ENCODE measurements at regions not wholly inside any gene's neighbourhood (a gene's known extent, or its start where the extent isn't known, plus 50 kb on each side); places are given as distances from the start of the nearest gene placed in this dataset.

- no peak overlapping the region for H2AFZ ChIP-seq (ENCODE audit: low read length)
- ChIA-PET CTCF (ENCODE audit: unreplicated experiment) (no interaction called here), POLR2A (no interaction called here)
- H4K20me1 ChIP-seq (ENCODE audit: insufficient read depth, low read length) = no peaks in the 10 kb centered on the region
- no peak overlapping the region for H3K4me2 ChIP-seq (ENCODE audit: low read length)
- H3K4me1 ChIP-seq (ENCODE audit: insufficient read depth, low read length, poor library complexity, severe bottlenecking) = no peaks in the 10 kb centered on the region
- H3K27ac ChIP-seq (ENCODE audit: low read depth, low read length, poor library complexity, severe bottlenecking) = no peak overlapping the region
- no peaks in the 10 kb centered on the region for H3K36me3 ChIP-seq (ENCODE audit: insufficient read depth, low read length)
- no peak overlapping the region for H3K4me3 ChIP-seq (ENCODE audit: low read depth, low read length, poor library complexity, severe bottlenecking)
- DNase-seq (ENCODE audit: low spot score) = no peak
- no peaks in the 10 kb centered on the region for H3K9me3 ChIP-seq (ENCODE audit: low read length)
- BruUV-seq (replicated peaks) = no TSS peak
- no peak for TF ChIP-seq EZH2phosphoT487 (IDR thresholded peaks at IDR 0.05; ENCODE audit: borderline replicate concordance, low read depth, low read length)
- no peak for TF ChIP-seq CTCF (conservative IDR thresholded peaks at IDR 0.05; ENCODE audit: low read length)
- H3K79me2 ChIP-seq (ENCODE audit: insufficient read depth, low read depth, low read length) = no peaks in the 10 kb centered on the region
- intact Hi-C loops (cut with micrococcal nuclease; ENCODE audit: unreplicated experiment) = no loop called here
- no peaks in the 10 kb centered on the region for H3K9me2 ChIP-seq (ENCODE audit: insufficient read depth, low read length)
Measured at GRCh38 chr2:114346658-114347057, 95.8 kb upstream of the DPP10 start.

GRCh38 chr2:114350186-114350725, 92.2 kb upstream of the DPP10 start:
- no peaks in the 10 kb centered on the region for H3K36me3 ChIP-seq (ENCODE audit: insufficient read depth, low read length)
- H3K79me2 ChIP-seq (ENCODE audit: insufficient read depth, low read depth, low read length) = no peaks in the 10 kb centered on the region
- no peak for DNase-seq (ENCODE audit: low spot score)
- H3K4me3 ChIP-seq (ENCODE audit: low read depth, low read length, poor library complexity, severe bottlenecking) = no peak overlapping the region
- no peaks in the 10 kb centered on the region for H3K9me3 ChIP-seq (ENCODE audit: low read length)
- no peaks in the 10 kb centered on the region for H4K20me1 ChIP-seq (ENCODE audit: insufficient read depth, low read length)
- no peak overlapping the region for H3K4me2 ChIP-seq (ENCODE audit: low read length)
- intact Hi-C loops (cut with micrococcal nuclease; ENCODE audit: unreplicated experiment) = no loop called here
- no peak overlapping the region for H2AFZ ChIP-seq (ENCODE audit: low read length)
- no peak overlapping the region for H3K27ac ChIP-seq (ENCODE audit: low read depth, low read length, poor library complexity, severe bottlenecking)
- TF ChIP-seq CTCF (conservative IDR thresholded peaks at IDR 0.05; ENCODE audit: low read length) = no peak
- TF ChIP-seq EZH2phosphoT487 (IDR thresholded peaks at IDR 0.05; ENCODE audit: borderline replicate concordance, low read depth, low read length) = no peak
- CTCF ChIA-PET (ENCODE audit: unreplicated experiment) = no interaction called here
- BruUV-seq (replicated peaks) = no TSS peak
- no peaks in the 10 kb centered on the region for H3K4me1 ChIP-seq (ENCODE audit: insufficient read depth, low read length, poor library complexity, severe bottlenecking)
- POLR2A ChIA-PET = no interaction called here
- no peaks in the 10 kb centered on the region for H3K9me2 ChIP-seq (ENCODE audit: insufficient read depth, low read length)

GRCh38 chr2:114352988-114353387, 89.5 kb upstream of the DPP10 start:
- BruUV-seq (replicated peaks) = no TSS peak
- Histone ChIP-seq H3K4me1 (ENCODE audit: insufficient read depth, low read length, poor library complexity, severe bottlenecking) (no peaks in the 10 kb centered on the region), H3K9me2 (ENCODE audit: insufficient read depth, low read length) (no peaks in the 10 kb centered on the region), H3K4me3 (ENCODE audit: low read depth, low read length, poor library complexity, severe bottlenecking) (no peak overlapping the region), H3K27ac (ENCODE audit: low read depth, low read length, poor library complexity, severe bottlenecking) (no peak overlapping the region), H3K4me2 (ENCODE audit: low read length) (no peak overlapping the region), H2AFZ (ENCODE audit: low read length) (no peak overlapping the region), H3K79me2 (ENCODE audit: insufficient read depth, low read depth, low read length) (no peaks in the 10 kb centered on the region), H3K36me3 (ENCODE audit: insufficient read depth, low read length) (no peaks in the 10 kb centered on the region), H4K20me1 (ENCODE audit: insufficient read depth, low read length) (no peaks in the 10 kb centered on the region), H3K9me3 (ENCODE audit: low read length) (no peaks in the 10 kb centered on the region)
- no peak for DNase-seq (ENCODE audit: low spot score)
- no peak for TF ChIP-seq EZH2phosphoT487 (IDR thresholded peaks at IDR 0.05; ENCODE audit: borderline replicate concordance, low read depth, low read length)
- no peak for TF ChIP-seq CTCF (conservative IDR thresholded peaks at IDR 0.05; ENCODE audit: low read length)
- ChIA-PET POLR2A (interaction anchor here (0.6 kb wide), 1 partner anchor 276 kb away, joined by 3 read pairs; no protein-coding TSS in a partner anchor), CTCF (ENCODE audit: unreplicated experiment) (no interaction called here)
- intact Hi-C loops (cut with micrococcal nuclease; ENCODE audit: unreplicated experiment) = no loop called here

All from OCI-LY7 (cell line).